GM23248 (cell line): ENCODE measurements at regions not wholly inside any gene's neighbourhood (a gene's known extent, or its start where the extent isn't known, plus 50 kb on each side); places are given as distances from the start of the nearest gene placed in this dataset.
A peak's percentile ranks its signal among the peaks of the same experiment; 100 is the strongest.

Source experiments
- DNase-seq: peaks from one replicate; pipeline ENCODE4 v3.0.0-alpha.2; 2015
- H2AFZ ChIP-seq: fragments of 200-600 bp; sonication (generic); 2 replicates; pipeline ENCODE4 v1.6.1; 2016; ENCODE audit warnings: antibody characterized with exemption
- H3F3A ChIP-seq: fragments of 200-600 bp; sonication (generic); 2 replicates; pipeline ENCODE4 v1.6.1; 2016; ENCODE audit warnings: mild to moderate bottlenecking, antibody characterized with exemption, mixed run types; ENCODE audit not compliant: insufficient read depth
- H3K27ac ChIP-seq: fragments of 200-600 bp; sonication (generic); 2 replicates; pipeline ENCODE4 v1.5.1; 2016; ENCODE audit warnings: mild to moderate bottlenecking
- H3K27me3 ChIP-seq: fragments of 200-600 bp; sonication (generic); replicated peaks from 2 replicates; pipeline ENCODE4 v1.6.1; 2016; ENCODE audit warnings: mild to moderate bottlenecking; ENCODE audit not compliant: insufficient read depth
- H3K36me3 ChIP-seq: fragments of 200-600 bp; sonication (generic); 2 replicates; pipeline ENCODE4 v1.6.1; 2016; ENCODE audit warnings: low read depth, mild to moderate bottlenecking
- H3K4me1 ChIP-seq: fragments of 200-600 bp; sonication (generic); 2 replicates; pipeline ENCODE4 v1.6.1; 2016; ENCODE audit warnings: mild to moderate bottlenecking; ENCODE audit not compliant: insufficient read depth
- H3K4me2 ChIP-seq: fragments of 200-600 bp; sonication (generic); one replicate; pipeline ENCODE4 v1.6.1; 2016; ENCODE audit warnings: mild to moderate bottlenecking; ENCODE audit not compliant: unreplicated experiment
- H3K4me3 ChIP-seq: fragments of 200-600 bp; sonication (generic); 2 replicates; pipeline ENCODE4 v1.5.1; 2016; ENCODE audit warnings: mild to moderate bottlenecking
- H3K79me2 ChIP-seq: fragments of 200-600 bp; sonication (generic); 2 replicates; pipeline ENCODE4 v1.6.1; 2016; ENCODE audit warnings: mild to moderate bottlenecking; ENCODE audit not compliant: insufficient read depth
- H3K9ac ChIP-seq: fragments of 200-600 bp; sonication (generic); 2 replicates; pipeline ENCODE4 v1.6.1; 2016; ENCODE audit warnings: mild to moderate bottlenecking
- H3K9me2 ChIP-seq: fragments of 200-600 bp; sonication (generic); 2 replicates; pipeline ENCODE4 v1.6.1; 2016; ENCODE audit warnings: mixed run types, mild to moderate bottlenecking, moderate library complexity; ENCODE audit not compliant: insufficient read depth
- H3K9me3 ChIP-seq: fragments of 200-600 bp; sonication (generic); one replicate; pipeline ENCODE4 v1.6.1; 2017; ENCODE audit warnings: low read depth
- H4K20me1 ChIP-seq: fragments of 200-600 bp; sonication (generic); 2 replicates; pipeline ENCODE4 v1.6.0; 2016; ENCODE audit not compliant: insufficient read depth
- EZH2 ChIP-seq: fragments of 200-600 bp; sonication (generic); IDR thresholded peaks from 2 replicates; pipeline ENCODE4 v1.6.1; 2018; ENCODE audit warnings: antibody characterized with exemption, mild to moderate bottlenecking; ENCODE audit not compliant: insufficient read depth, poor library complexity, severe bottlenecking
- EZH2phosphoT487 ChIP-seq: fragments of 200-600 bp; sonication (generic); IDR thresholded peaks from 2 replicates; pipeline ENCODE4 v1.6.1; 2018; ENCODE audit warnings: antibody characterized with exemption, moderate library complexity, mild to moderate bottlenecking, low read depth; ENCODE audit not compliant: insufficient read depth
- WGBS, 2 experiments: methylation state at CpG; one replicate each; pipeline ENCODE4 v1.1.6; 2015 to 2017; ENCODE audit warnings: low lambda C conversion rate in 2 of 2, low coverage in 1 of 2; ENCODE audit errors: missing lambda C conversion rate in 2 of 2; 5-methylcytosine and 5-hydroxymethylcytosine counted together
- in situ Hi-C: fragments of 300-500 bp; cut with MboI; formaldehyde crosslinking; loops from 2 replicates; pipeline ENCODE4 v1.15.0; 2020

DNA sequence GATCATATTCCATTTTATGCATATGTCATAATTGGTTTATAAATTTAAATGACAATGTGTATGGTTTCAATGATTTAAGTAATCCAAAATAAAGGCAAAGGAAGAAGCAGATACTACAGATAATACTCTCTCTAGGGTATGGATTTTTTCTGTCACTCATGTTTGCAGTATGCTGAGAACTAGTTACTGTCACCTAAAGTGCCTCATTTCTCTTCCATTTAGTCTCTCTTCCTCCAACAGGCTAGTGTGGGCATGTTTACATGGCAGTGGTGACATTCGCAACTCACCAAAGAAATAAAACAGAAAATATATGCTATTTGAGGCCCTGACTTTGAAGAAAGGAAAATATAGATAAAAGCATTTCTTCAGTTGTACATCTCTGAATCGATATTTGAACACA is 1460.4 kb upstream of the ZEB2 start:
- 75 to 80% methylated on average over 2 of the region's 2 CpGs for WGBS, 2 experiments
- Histone ChIP-seq H3K9ac (no peak overlapping the region), H3K79me2 (no peaks in the 10 kb centered on the region), H2AFZ (no peak overlapping the region), H3K4me1 (no peaks in the 10 kb centered on the region), H3K9me3 (no peaks in the 10 kb centered on the region), H3K4me3 (no peak overlapping the region), H3K9me2 (no peaks in the 10 kb centered on the region), H3K27ac (no peak overlapping the region), H3K4me2 (no peak overlapping the region), H3F3A (no peaks in the 10 kb centered on the region), H3K36me3 (no peaks in the 10 kb centered on the region), H3K27me3 (no peaks in the 10 kb centered on the region), H4K20me1 (no peaks in the 10 kb centered on the region)
- TF ChIP-seq EZH2 (no peak), EZH2phosphoT487 (no peak)
- in situ Hi-C loops, result no loop called here
- no peak for DNase-seq

DNA sequence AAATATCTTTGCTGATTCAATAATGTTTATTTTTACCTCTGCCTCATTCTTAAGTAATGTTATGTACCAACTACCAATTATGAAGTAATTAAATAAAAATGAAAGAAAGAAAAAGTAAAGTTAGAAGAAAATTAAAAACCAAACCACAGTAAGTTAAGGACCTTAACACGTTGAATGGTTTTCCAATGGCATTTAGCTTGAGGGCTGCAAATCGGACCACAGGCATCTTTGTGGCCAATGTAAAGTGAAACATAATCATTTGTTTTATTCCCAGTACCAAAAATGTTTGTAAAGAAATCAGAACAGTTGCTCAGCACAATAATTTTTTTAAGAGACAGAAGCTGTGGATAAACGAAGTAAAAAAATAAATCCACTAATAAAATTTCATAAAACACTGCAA is 1455.5 kb upstream of the ZEB2 start:
- WGBS, 2 experiments, result 44% methylated on average over 3 of the region's 3 CpGs

DNA sequence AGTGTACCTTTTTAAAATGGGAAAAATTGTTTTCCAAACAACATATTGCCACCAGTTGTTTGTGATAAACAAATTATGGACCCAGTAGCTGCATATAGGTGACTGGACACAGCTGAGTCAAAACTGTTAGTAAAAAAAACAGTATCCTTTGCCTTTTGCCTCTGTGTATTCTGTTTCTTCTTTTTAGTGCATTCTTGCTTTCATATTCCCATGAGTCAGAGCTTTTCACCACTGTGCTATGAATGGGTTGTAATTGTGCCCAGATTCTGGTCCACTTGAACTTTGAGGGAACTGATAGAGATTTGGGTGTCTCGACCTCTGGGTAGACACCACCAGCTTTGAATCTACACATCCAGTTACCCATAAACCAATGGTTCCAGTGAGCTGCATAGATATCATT is 1441.9 kb upstream of the ZEB2 start:
- Histone ChIP-seq H3K4me2 (no peak overlapping the region), H3K36me3 (no peaks in the 10 kb centered on the region), H3K9me2 (no peaks in the 10 kb centered on the region), H3K9ac (no peak overlapping the region), H3K27me3 (no peaks in the 10 kb centered on the region), H3K4me1 (no peaks in the 10 kb centered on the region; the same call in 1 of the 2 replicates), H2AFZ (no peak overlapping the region), H3K9me3 (peaks cover 4% of the 10 kb centered on the region), H3K27ac (no peak overlapping the region), H3K79me2 (no peaks in the 10 kb centered on the region), H4K20me1 (no peaks in the 10 kb centered on the region), H3K4me3 (no peak overlapping the region), H3F3A (0 out of 2 replicates have a peak, but pooled peaks cover 5% of the 10 kb centered on the region)
- in situ Hi-C loops, result no loop called here
- TF ChIP-seq EZH2phosphoT487 (no peak), EZH2 (no peak)
- 31 to 39% methylated on average over 1 of the region's 1 CpG for WGBS, 2 experiments
- DNase-seq, result peak; percentile 53

More for the DNA sequence above, 1455.5 kb upstream of the ZEB2 start:
- Histone ChIP-seq H3K27me3 (no peaks in the 10 kb centered on the region), H3K27ac (no peak overlapping the region), H3K4me3 (no peak overlapping the region), H3K9me2 (no peaks in the 10 kb centered on the region), H3K4me1 (no peaks in the 10 kb centered on the region), H3F3A (no peaks in the 10 kb centered on the region), H3K4me2 (no peak overlapping the region), H4K20me1 (no peaks in the 10 kb centered on the region), H3K9ac (no peak overlapping the region), H3K9me3 (no peaks in the 10 kb centered on the region), H3K36me3 (no peaks in the 10 kb centered on the region), H3K79me2 (no peaks in the 10 kb centered on the region), H2AFZ (peak overlapping the region; percentile 12; the same call in 1 of the 2 replicates)
- TF ChIP-seq EZH2 (no peak), EZH2phosphoT487 (no peak)
- in situ Hi-C loops, result no loop called here
- no peak for DNase-seq

DNA sequence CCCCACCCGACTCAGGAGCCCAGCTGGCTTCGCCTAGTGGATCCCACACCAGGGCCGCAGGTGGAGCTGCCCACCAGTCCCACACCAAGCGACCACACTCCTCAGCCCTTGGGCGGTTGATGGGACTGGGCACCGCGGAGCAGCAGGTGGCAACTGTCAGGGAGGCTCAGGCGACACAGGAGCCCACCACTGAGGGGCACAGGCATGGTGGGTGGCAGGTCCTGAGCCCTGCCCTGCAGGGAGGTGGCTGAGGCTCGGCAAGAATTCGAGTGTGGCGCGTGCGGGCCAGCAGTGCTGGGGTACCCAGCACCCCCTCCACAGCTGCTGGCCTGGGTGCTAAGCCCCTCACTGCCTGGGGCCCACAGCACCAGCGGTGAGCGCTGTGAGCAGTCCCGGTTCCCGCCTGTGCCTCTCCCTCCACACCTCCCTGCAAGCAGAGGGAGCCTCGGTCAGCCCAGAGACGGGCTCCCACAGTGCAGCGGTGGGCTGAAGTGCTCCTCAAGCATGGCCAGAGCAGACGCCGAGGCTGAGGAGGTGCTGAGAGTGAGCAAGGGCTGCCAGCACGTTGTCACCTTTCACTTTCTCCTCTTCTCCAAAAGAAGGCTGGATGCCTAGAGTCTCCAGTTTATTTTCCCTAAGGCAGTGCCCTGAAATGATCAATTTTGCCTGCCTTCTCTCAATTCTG is 1440.7 kb upstream of the ZEB2 start:
- H3K4me1 ChIP-seq, result no peaks in the 10 kb centered on the region; the same call in 1 of the 2 replicates
- in situ Hi-C loops, result no loop called here
- no peak overlapping the region for H3K27ac ChIP-seq
- 0 out of 2 replicates have a peak, but pooled peaks cover 5% of the 10 kb centered on the region for H3F3A ChIP-seq
- H3K27me3 ChIP-seq, result no peaks in the 10 kb centered on the region
- H3K9me2 ChIP-seq, result no peaks in the 10 kb centered on the region
- no peak for DNase-seq
- H3K79me2 ChIP-seq, result no peaks in the 10 kb centered on the region
- H3K9me3 ChIP-seq, result peaks cover 4% of the 10 kb centered on the region
- H3K36me3 ChIP-seq, result no peaks in the 10 kb centered on the region
- no peak overlapping the region for H3K4me3 ChIP-seq
- H2AFZ ChIP-seq, result no peak overlapping the region
- H3K9ac ChIP-seq, result no peak overlapping the region
- TF ChIP-seq EZH2 (no peak), EZH2phosphoT487 (no peak)
- no peak overlapping the region for H3K4me2 ChIP-seq
- 77 to 86% methylated on average over 17 to 23 of the region's 23 CpGs for WGBS, 2 experiments
- H4K20me1 ChIP-seq, result no peaks in the 10 kb centered on the region

DNA sequence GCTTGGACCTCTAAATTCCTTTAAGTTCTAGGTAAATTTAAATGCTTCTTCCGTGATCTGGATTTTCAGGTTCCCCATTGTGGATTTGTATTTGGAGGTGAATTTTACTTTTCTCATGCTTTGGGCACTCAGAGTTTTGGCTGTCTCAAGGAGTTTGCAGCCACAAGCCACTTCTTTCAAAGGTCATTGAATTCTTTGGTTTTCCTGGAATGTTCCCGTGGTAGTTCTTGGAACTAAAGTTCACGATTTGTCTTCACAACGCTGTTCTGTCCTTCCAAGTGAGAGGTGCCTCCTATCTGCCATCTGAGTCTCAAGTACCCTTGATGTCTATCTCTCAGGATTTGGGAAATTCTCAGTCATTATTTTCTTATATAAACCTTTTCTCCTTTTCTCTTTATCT is 1438.7 kb upstream of the ZEB2 start:
- Histone ChIP-seq H3K4me1 (no peaks in the 10 kb centered on the region; the same call in 1 of the 2 replicates), H3K36me3 (no peaks in the 10 kb centered on the region), H2AFZ (no peak overlapping the region), H3K9me2 (no peaks in the 10 kb centered on the region), H3K4me3 (no peak overlapping the region), H3F3A (0 out of 2 replicates have a peak, but pooled peaks cover 5% of the 10 kb centered on the region), H3K27ac (no peak overlapping the region), H4K20me1 (no peaks in the 10 kb centered on the region), H3K27me3 (no peaks in the 10 kb centered on the region), H3K79me2 (no peaks in the 10 kb centered on the region), H3K9ac (no peak overlapping the region), H3K4me2 (no peak overlapping the region), H3K9me3 (peaks cover 4% of the 10 kb centered on the region)
- in situ Hi-C loops, result no loop called here
- no peak for DNase-seq
- TF ChIP-seq EZH2phosphoT487 (no peak), EZH2 (no peak)
- 74 to 79% methylated on average over 4 of the region's 4 CpGs for WGBS, 2 experiments
